K562 (cell line): ENCODE measurements at regions not wholly inside any gene's neighbourhood (a gene's known extent, or its start where the extent isn't known, plus 50 kb on each side); places are given as distances from the start of the nearest gene placed in this dataset.

ENCODE experiments used
- ATAC-seq: fragments of 200-7000 bp; cut with Tn5 transposase; 3 replicates; pipeline ENCODE4 v1.9.1; 2020; ENCODE audit warnings: moderate library complexity
- BruUV-seq: library from RNA; stranded (reverse); fragments of 400-500 nt; replicated peaks from 2 replicates; lab custom pipeline; 2021; lab: Mats Ljungman, UMichigan
- CTCF ChIA-PET: fragments of 300-600 bp; formaldehyde crosslinking; extraction: SDS; loops from one replicate; lab custom pipeline; 2021; ENCODE audit warnings: low intra/inter-chr PET ratio; lab: Yijun Ruan, JAX
- POLR2A ChIA-PET: fragments of 300-600, 350-650 bp; sonication (Branson Sonifier 250); formaldehyde crosslinking; extraction: SDS; loops from one replicate; lab custom pipeline; 2021; ENCODE audit warnings: antibody characterized with exemption, inconsistent platforms; lab: Yijun Ruan, JAX
- DNase-seq, 4 experiments: peaks; one replicate each; pipeline versions ENCODE4 v3.0.0 to v3.0.0-alpha.2; 2011 to 2018; ENCODE audit warnings: low spot score in 3 of 4, mixed read lengths in 3 of 4; ENCODE audit errors: extremely low read depth in 1 of 4
- FAIRE-seq: peaks from 2 replicates; lab custom pipeline; 2011; peaks lifted over from hg19 to GRCh38; lab: Jason Lieb, UNC
- H2AFZ ChIP-seq: 2 replicates; pipeline ENCODE4 v1.6.0; 2011; ENCODE audit warnings: low read depth, low read length, control low read depth, inconsistent platforms
- H3K27ac ChIP-seq: fragments of 200-600 bp; 3 replicates; pipeline ENCODE4 v1.8.0; 2011; ENCODE audit warnings: low read depth, mild to moderate bottlenecking, control low read depth, inconsistent platforms, low read length, moderate library complexity, mixed read lengths; ENCODE audit errors: extremely low read depth
- H3K27me3 ChIP-seq, 2 experiments: fragments of 300-600 bp in 1 of 2; 2 replicates in 1 of 2; 3 replicates in 1 of 2; pipeline versions ENCODE4 v1.6.0 to v1.8.0; 2011; ENCODE audit warnings: inconsistent platforms in 2 of 2, low read length in 2 of 2, mild to moderate bottlenecking in 1 of 2, mixed read lengths in 1 of 2, moderate library complexity in 1 of 2; ENCODE audit not compliant: control insufficient read depth in 2 of 2, insufficient read depth in 2 of 2
- H3K36me3 ChIP-seq: fragments of 300-600 bp; 3 replicates; pipeline ENCODE4 v1.8.0; 2011; ENCODE audit warnings: mild to moderate bottlenecking, low read length, inconsistent platforms; ENCODE audit not compliant: control insufficient read depth, insufficient read depth
- H3K4me1 ChIP-seq, 2 experiments: fragments of 200-600 bp in 1 of 2; replicated peaks in 1 of 2; 2 replicates in 1 of 2; 3 replicates in 1 of 2; pipeline versions ENCODE4 v1.5.1 to v1.8.0; 2011; ENCODE audit warnings: inconsistent platforms in 2 of 2, low read length in 2 of 2, mild to moderate bottlenecking in 1 of 2, mixed read lengths in 1 of 2, moderate library complexity in 1 of 2; ENCODE audit not compliant: control insufficient read depth in 2 of 2, insufficient read depth in 2 of 2
- H3K4me2 ChIP-seq: 2 replicates; pipeline ENCODE4 v1.6.1; 2011; ENCODE audit warnings: low read length, control low read depth, inconsistent platforms, mixed read lengths; ENCODE audit not compliant: insufficient read depth
- H3K4me3 ChIP-seq: fragments of 200-600 bp; sonication (generic), shearing (Covaris generic); 2 replicates; pipeline ENCODE4 v1.5.1; 2016; ENCODE audit warnings: control low read depth, inconsistent platforms
- H3K79me2 ChIP-seq: fragments of 200-600 bp; 3 replicates; pipeline ENCODE4 v1.8.0; 2011; ENCODE audit warnings: low read length, inconsistent platforms; ENCODE audit not compliant: control insufficient read depth, insufficient read depth
- H3K9ac ChIP-seq, 2 experiments: 2 replicates each; pipeline versions ENCODE4 v1.6.0 to v1.6.1; 2011; ENCODE audit warnings: low read depth in 2 of 2, low read length in 2 of 2, control low read depth in 1 of 2, inconsistent platforms in 1 of 2, mild to moderate bottlenecking in 1 of 2, mixed read lengths in 1 of 2; ENCODE audit not compliant: insufficient read depth in 1 of 2
- H3K9me1 ChIP-seq: one replicate; pipeline ENCODE4 v1.6.0; 2011; ENCODE audit warnings: inconsistent platforms, mild to moderate bottlenecking, low read length, moderate library complexity; ENCODE audit not compliant: control insufficient read depth, insufficient read depth
- H3K9me3 ChIP-seq: replicated peaks from 2 replicates; pipeline ENCODE4 v1.5.1; 2011; ENCODE audit warnings: low read depth, low read length, inconsistent platforms; ENCODE audit not compliant: control insufficient read depth, insufficient read depth
- H4K20me1 ChIP-seq: replicated peaks from 2 replicates; pipeline ENCODE4 v1.6.1; 2011; ENCODE audit warnings: low read length, inconsistent platforms, mixed read lengths; ENCODE audit not compliant: control insufficient read depth, insufficient read depth
- ERF ChIP-seq: fragments of 450-650 bp; formaldehyde crosslinking; IDR thresholded peaks from 2 replicates; pipeline ENCODE4 v1.4.0; 2020; ENCODE audit warnings: mild to moderate bottlenecking, mixed read lengths
- FOS ChIP-seq: IDR thresholded peaks from 3 replicates; pipeline ENCODE4 v1.6.1; 2011; ENCODE audit not compliant: insufficient read length; ENCODE audit errors: extremely low read depth
- GATAD2A ChIP-seq: fragments of 450-650 bp; IDR thresholded peaks from 2 replicates; pipeline ENCODE4 v1.6.1; 2017
- HOXB6 ChIP-seq: fragments of 250-450 bp; sonication (Bioruptor Pico); IDR thresholded peaks from 2 replicates; pipeline ENCODE4 v1.5.1; 2022; ENCODE audit warnings: mild to moderate bottlenecking, borderline replicate concordance
- KDM4B ChIP-seq, 2 experiments: fragments of 450-650 bp in 1 of 2; sonication (generic) in 1 of 2; IDR thresholded peaks; 2 replicates each; pipeline ENCODE4 v1.6.1; 2016 to 2017; ENCODE audit warnings: borderline replicate concordance in 2 of 2, antibody characterized with exemption in 1 of 2, low read depth in 1 of 2, mild to moderate bottlenecking in 1 of 2
- MXI1 ChIP-seq: IDR thresholded peaks from 2 replicates; pipeline ENCODE4 v1.6.1; 2011; ENCODE audit warnings: low read depth, mild to moderate bottlenecking, improper control_type of control experiment, low read length
- PRPF4 ChIP-seq: fragments of 200-400 bp; formaldehyde crosslinking; IDR thresholded peaks from one replicate; pipeline ENCODE4 v1.6.1; 2017; ENCODE audit warnings: low read length, low read depth, mild to moderate bottlenecking; ENCODE audit not compliant: insufficient read depth, poor library complexity, severe bottlenecking
- SIN3A ChIP-seq, 2 experiments: fragments of 150-350 bp in 1 of 2; IDR thresholded peaks; 2 replicates each; pipeline ENCODE4 v1.6.1; 2011 to 2016; ENCODE audit warnings: borderline replicate concordance in 2 of 2, low read depth in 2 of 2, low read length in 2 of 2, mild to moderate bottlenecking in 2 of 2, moderate library complexity in 2 of 2; ENCODE audit not compliant: control insufficient read depth in 1 of 2
- ZNF224 ChIP-seq: sonication (generic); formaldehyde crosslinking; IDR thresholded peaks from 2 replicates; pipeline ENCODE4 v1.8.0; 2022; ENCODE audit warnings: mild to moderate bottlenecking, missing genetic modification reagents
- WGBS: fragments of 100-300 bp; shearing (Covaris generic); methylation state at CpG from one replicate; pipeline ENCODE4 v1.1.6; 2016; ENCODE audit warnings: low coverage, mixed read lengths; ENCODE audit not compliant: insufficient coverage; ENCODE audit errors: missing lambda C conversion rate; 5-methylcytosine and 5-hydroxymethylcytosine counted together
- in situ Hi-C: fragments of 300-500 bp; cut with MboI; formaldehyde crosslinking; loops from 4 replicates; pipeline ENCODE4 v1.15.0; 2018; ENCODE audit warnings: inconsistent platforms, mixed read lengths
- intact Hi-C: fragments of 100-400 bp; cut with micrococcal nuclease; formaldehyde crosslinking; loops from 2 replicates; pipeline ENCODE4 v1.14.2; 2022
- TF ChIP-seq, protein P1 (sequence below): sonication (generic); formaldehyde crosslinking; IDR thresholded peaks from 2 replicates; pipeline ENCODE4 v1.8.0; 2022; ENCODE audit warnings: missing genetic modification reagents, mild to moderate bottlenecking, moderate library complexity, borderline replicate concordance
- TF ChIP-seq, protein P2 (sequence below): IDR thresholded peaks from 3 replicates; pipeline ENCODE4 v1.6.1; 2011; ENCODE audit warnings: borderline replicate concordance, mild to moderate bottlenecking, moderate library complexity; ENCODE audit not compliant: insufficient read length; ENCODE audit errors: extremely low read depth

DNA sequence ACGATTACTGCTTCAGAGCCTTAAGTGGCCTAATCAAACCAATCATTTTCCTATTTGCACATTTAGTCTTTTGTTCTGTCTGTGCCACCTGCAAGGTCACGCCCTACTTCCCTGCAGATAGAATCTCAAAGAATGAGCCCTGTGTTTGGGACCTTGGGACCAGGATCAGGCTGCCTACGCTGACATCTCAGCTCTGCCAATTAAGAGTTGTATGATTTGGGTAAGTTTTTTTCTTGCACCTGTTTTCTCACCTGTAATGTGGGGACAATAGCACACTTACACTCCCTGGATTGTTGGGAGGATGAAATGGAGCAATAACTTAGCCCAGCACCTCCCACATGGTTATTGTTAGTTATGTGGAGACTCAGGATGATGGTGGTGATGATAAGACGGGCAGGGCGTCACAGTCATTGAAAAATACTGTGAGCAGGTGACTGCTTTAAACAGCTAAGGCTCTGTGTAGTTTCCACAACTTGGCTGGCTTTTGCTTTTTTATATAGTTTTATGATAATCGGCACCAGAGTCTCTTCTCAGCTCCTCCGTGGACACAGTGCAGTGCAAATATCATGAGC, 155.0 kb downstream of the ADAMTS15 start:
- Histone ChIP-seq H3K4me3 (no peak overlapping the region), H3K79me2 (no peaks in the 10 kb centered on the region)
- intact Hi-C loops: no loop called here
- no peak for TF ChIP-seq PRPF4
- TF ChIP-seq ZNF224 (CRISPR knock-in tag): no peak
- TF ChIP-seq MXI1: no peak
- no peak for TF ChIP-seq GATAD2A
- TF ChIP-seq KDM4B (IDR thresholded peaks at IDR 0.05; ENCODE audit: borderline replicate concordance in 2 of 2, low read depth in 1 of 2): no peak
- TF ChIP-seq, protein P1, sequence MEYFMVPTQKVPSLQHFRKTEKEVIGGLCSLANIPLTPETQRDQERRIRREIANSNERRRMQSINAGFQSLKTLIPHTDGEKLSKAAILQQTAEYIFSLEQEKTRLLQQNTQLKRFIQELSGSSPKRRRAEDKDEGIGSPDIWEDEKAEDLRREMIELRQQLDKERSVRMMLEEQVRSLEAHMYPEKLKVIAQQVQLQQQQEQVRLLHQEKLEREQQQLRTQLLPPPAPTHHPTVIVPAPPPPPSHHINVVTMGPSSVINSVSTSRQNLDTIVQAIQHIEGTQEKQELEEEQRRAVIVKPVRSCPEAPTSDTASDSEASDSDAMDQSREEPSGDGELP: no peak
- TF ChIP-seq FOS: no peak
- no peak for TF ChIP-seq SIN3A (IDR thresholded peaks at IDR 0.05; ENCODE audit: borderline replicate concordance in 2 of 2, control insufficient read depth in 1 of 2, low read depth in 2 of 2, low read length in 2 of 2)
- TF ChIP-seq HOXB6: no peak
- TF ChIP-seq, protein P2, sequence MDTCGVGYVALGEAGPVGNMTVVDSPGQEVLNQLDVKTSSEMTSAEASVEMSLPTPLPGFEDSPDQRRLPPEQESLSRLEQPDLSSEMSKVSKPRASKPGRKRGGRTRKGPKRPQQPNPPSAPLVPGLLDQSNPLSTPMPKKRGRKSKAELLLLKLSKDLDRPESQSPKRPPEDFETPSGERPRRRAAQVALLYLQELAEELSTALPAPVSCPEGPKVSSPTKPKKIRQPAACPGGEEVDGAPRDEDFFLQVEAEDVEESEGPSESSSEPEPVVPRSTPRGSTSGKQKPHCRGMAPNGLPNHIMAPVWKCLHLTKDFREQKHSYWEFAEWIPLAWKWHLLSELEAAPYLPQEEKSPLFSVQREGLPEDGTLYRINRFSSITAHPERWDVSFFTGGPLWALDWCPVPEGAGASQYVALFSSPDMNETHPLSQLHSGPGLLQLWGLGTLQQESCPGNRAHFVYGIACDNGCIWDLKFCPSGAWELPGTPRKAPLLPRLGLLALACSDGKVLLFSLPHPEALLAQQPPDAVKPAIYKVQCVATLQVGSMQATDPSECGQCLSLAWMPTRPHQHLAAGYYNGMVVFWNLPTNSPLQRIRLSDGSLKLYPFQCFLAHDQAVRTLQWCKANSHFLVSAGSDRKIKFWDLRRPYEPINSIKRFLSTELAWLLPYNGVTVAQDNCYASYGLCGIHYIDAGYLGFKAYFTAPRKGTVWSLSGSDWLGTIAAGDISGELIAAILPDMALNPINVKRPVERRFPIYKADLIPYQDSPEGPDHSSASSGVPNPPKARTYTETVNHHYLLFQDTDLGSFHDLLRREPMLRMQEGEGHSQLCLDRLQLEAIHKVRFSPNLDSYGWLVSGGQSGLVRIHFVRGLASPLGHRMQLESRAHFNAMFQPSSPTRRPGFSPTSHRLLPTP: no peak
- no peak for TF ChIP-seq ERF (CRISPR knock-in tag)
- TF ChIP-seq, all 486 proteins: peak for 0
- in situ Hi-C loops: no loop called here
- Histone ChIP-seq H3K27me3 (peaks cover 0 to 22% of the 10 kb centered on the region in 2 experiments; a peak in 2 of 5 replicates), H3K36me3 (no peaks in the 10 kb centered on the region), H3K9ac (no peak overlapping the region), H3K27ac (no peak overlapping the region), H3K4me1 (no peaks in the 10 kb centered on the region), H3K4me2 (no peak overlapping the region), H4K20me1 (no peaks in the 10 kb centered on the region), H3K9me3 (no peaks in the 10 kb centered on the region), H2AFZ (no peak overlapping the region), H3K9me1 (no peaks in the 10 kb centered on the region)
- DNase-seq (no peak), ATAC-seq (no peak), FAIRE-seq (no peak)
- no TSS peak for BruUV-seq
- POLR2A ChIA-PET: interaction anchor here (1.0 kb wide), 1 partner anchor 215 kb away, joined by 3 read pairs; no protein-coding TSS in a partner anchor
- CTCF ChIA-PET: no interaction called here
- WGBS: 2% methylated on average over 7 of the region's 7 CpGs
